ENCODE measurements at regions not wholly inside any gene's neighbourhood (a gene's known extent, or its start where the extent isn't known, plus 50 kb on each side); places are given as distances from the start of the nearest gene placed in this dataset.

GRCh38 chr20:48090784-48091183, 305.5 kb upstream of the SULF2 start:
- no peak for TF ChIP-seq POLR2AphosphoS5 (IDR thresholded peaks at IDR 0.05; ENCODE audit: low read depth)
- no peak for TF ChIP-seq CTCF (IDR thresholded peaks at IDR 0.05; ENCODE audit: insufficient read depth, low read length)
- TF ChIP-seq REST (IDR thresholded peaks at IDR 0.05; ENCODE audit: insufficient replicate concordance, low read depth), result no peak
